SU-DHL-6 (cell line): ENCODE measurements at regions not wholly inside any gene's neighbourhood (a gene's known extent, or its start where the extent isn't known, plus 50 kb on each side); places are given as distances from the start of the nearest gene placed in this dataset.

Source experiments
- H2AFZ ChIP-seq: fragments of 200-600 bp; sonication (generic); 2 replicates; pipeline ENCODE4 v1.6.1; 2014; ENCODE audit warnings: low read depth, mild to moderate bottlenecking, moderate library complexity, mixed read lengths, antibody characterized with exemption, low read length; ENCODE audit not compliant: severe bottlenecking
- H3F3A ChIP-seq: fragments of 200-600 bp; shearing (Covaris generic); 2 replicates; pipeline ENCODE4 v1.6.0; 2016; ENCODE audit warnings: antibody characterized with exemption, mild to moderate bottlenecking; ENCODE audit not compliant: insufficient read depth
- H3K27ac ChIP-seq: fragments of 200-600 bp; sonication (generic); 2 replicates; pipeline ENCODE4 v1.5.1; 2016; ENCODE audit warnings: low read depth, mild to moderate bottlenecking, low read length, moderate library complexity, mixed read lengths
- H3K27me3 ChIP-seq: fragments of 200-600 bp; sonication (generic), shearing (Covaris generic); 2 replicates; pipeline ENCODE4 v1.6.0; 2014; ENCODE audit warnings: mild to moderate bottlenecking, low read length
- H3K36me3 ChIP-seq: fragments of 200-600 bp; sonication (generic); 2 replicates; pipeline ENCODE4 v1.6.1; 2014; ENCODE audit warnings: mild to moderate bottlenecking, low read length, mixed read lengths
- H3K4me2 ChIP-seq: fragments of 300-600, 200-600 bp; shearing (Covaris generic), sonication (generic); 2 replicates; pipeline ENCODE4 v1.6.0; 2014; ENCODE audit warnings: low read length, low read depth, mild to moderate bottlenecking; ENCODE audit not compliant: poor library complexity, severe bottlenecking
- H3K4me3 ChIP-seq: fragments of 200-600 bp; sonication (generic); 2 replicates; pipeline ENCODE4 v1.5.1; 2014; ENCODE audit warnings: antibody characterized with exemption, low read length, mild to moderate bottlenecking, mixed read lengths; ENCODE audit not compliant: insufficient read depth, poor library complexity, severe bottlenecking
- H3K79me2 ChIP-seq: fragments of 200-600 bp; sonication (generic); 2 replicates; pipeline ENCODE4 v1.6.1; 2014; ENCODE audit warnings: mild to moderate bottlenecking, low read length, moderate library complexity; ENCODE audit not compliant: insufficient read depth
- H3K9ac ChIP-seq: fragments of 200-600 bp; sonication (generic); 2 replicates; pipeline ENCODE4 v1.7.0; 2014; ENCODE audit warnings: mild to moderate bottlenecking, low read length
- H3K9me2 ChIP-seq: fragments of 200-600 bp; sonication (generic); replicated peaks from 2 replicates; pipeline ENCODE4 v1.6.1; 2014; ENCODE audit warnings: low read length; ENCODE audit not compliant: insufficient read depth
- H3K9me3 ChIP-seq: fragments of 200-600 bp; sonication (generic); 2 replicates; pipeline ENCODE4 v1.6.1; 2014; ENCODE audit warnings: low read length, mixed read lengths; ENCODE audit not compliant: insufficient read depth
- H4K20me1 ChIP-seq: fragments of 200-600 bp; sonication (generic); 2 replicates; pipeline ENCODE4 v1.6.1; 2014; ENCODE audit warnings: low read depth, mild to moderate bottlenecking, antibody characterized with exemption, low read length, moderate library complexity, mixed read lengths
- CTCF ChIP-seq: fragments of 200-600 bp; sonication (generic); IDR thresholded peaks from one replicate; pipeline ENCODE4 v1.5.1; 2017; ENCODE audit warnings: antibody characterized with exemption, mild to moderate bottlenecking, low read length, moderate library complexity; ENCODE audit not compliant: insufficient read depth, poor library complexity, severe bottlenecking
- EZH2phosphoT487 ChIP-seq: fragments of 200-600 bp; sonication (generic), shearing (Covaris generic); conservative IDR thresholded peaks from 2 replicates; pipeline ENCODE4 v1.6.1; 2018; ENCODE audit warnings: mild to moderate bottlenecking, antibody characterized with exemption, low read length, moderate library complexity, mixed read lengths

DNA sequence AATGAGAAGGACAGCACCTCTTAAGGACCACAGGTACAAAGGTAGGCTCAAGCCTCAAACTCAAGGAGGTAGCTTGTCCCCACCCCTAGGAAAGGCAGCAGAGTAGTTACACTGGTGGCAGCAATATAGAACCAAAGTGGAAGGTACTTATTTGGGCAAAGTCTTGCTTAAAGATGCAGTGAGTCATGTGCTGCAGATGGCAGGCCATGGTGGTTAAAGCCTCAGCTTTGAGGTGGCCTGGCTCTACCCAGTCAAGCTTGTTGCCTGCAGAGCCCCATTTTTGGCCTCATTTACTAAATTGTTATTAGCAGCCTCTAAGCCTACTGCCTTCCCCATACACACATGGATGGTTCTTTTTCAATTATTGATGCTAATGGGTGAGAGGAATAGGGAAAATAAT, 146.0 kb downstream of the ELOVL4 start:
- no peaks in the 10 kb centered on the region for H3K79me2 ChIP-seq
- H3K4me2 ChIP-seq, result no peak overlapping the region
- no peaks in the 10 kb centered on the region for H3K27me3 ChIP-seq
- H3K9ac ChIP-seq, result no peak overlapping the region
- H3K27ac ChIP-seq, result no peak overlapping the region
- H3K4me3 ChIP-seq, result no peak overlapping the region
- no peaks in the 10 kb centered on the region for H4K20me1 ChIP-seq
- no peaks in the 10 kb centered on the region for H3F3A ChIP-seq
- no peak overlapping the region for H2AFZ ChIP-seq
- H3K9me2 ChIP-seq, result no peaks in the 10 kb centered on the region
- H3K36me3 ChIP-seq, result no peaks in the 10 kb centered on the region
- TF ChIP-seq CTCF, result no peak
- no peaks in the 10 kb centered on the region for H3K9me3 ChIP-seq

- Histone ChIP-seq H3K27ac (no peak overlapping the region), H3K79me2 (no peaks in the 10 kb centered on the region), H2AFZ (no peak overlapping the region), H3K9me3 (no peaks in the 10 kb centered on the region), H3K9me2 (0 out of 2 replicates have a peak, but pooled peaks cover 3% of the 10 kb centered on the region), H3K4me2 (no peak overlapping the region), H3K36me3 (no peaks in the 10 kb centered on the region), H4K20me1 (no peaks in the 10 kb centered on the region), H3K27me3 (no peaks in the 10 kb centered on the region), H3K9ac (no peak overlapping the region), H3K4me3 (no peak overlapping the region), H3F3A (no peaks in the 10 kb centered on the region)
- TF ChIP-seq EZH2phosphoT487, result no peak
- TF ChIP-seq CTCF, result no peak
Measured at GRCh38 chr6:79798841-79799240, 148.5 kb downstream of the ELOVL4 start.

- Histone ChIP-seq H3K4me3 (no peak overlapping the region), H3K79me2 (no peaks in the 10 kb centered on the region), H3K9me2 (0 out of 2 replicates have a peak, but pooled peaks cover 3% of the 10 kb centered on the region), H2AFZ (no peak overlapping the region), H3K9me3 (no peaks in the 10 kb centered on the region), H3K27ac (no peak overlapping the region), H4K20me1 (no peaks in the 10 kb centered on the region), H3F3A (no peaks in the 10 kb centered on the region), H3K27me3 (no peaks in the 10 kb centered on the region), H3K9ac (no peak overlapping the region), H3K36me3 (no peaks in the 10 kb centered on the region), H3K4me2 (no peak overlapping the region)
- TF ChIP-seq EZH2phosphoT487 (no peak), CTCF (no peak)
Measured at GRCh38 chr6:79797912-79798311, 149.4 kb downstream of the ELOVL4 start.

GRCh38 chr6:79797163-79797764, 150.1 kb downstream of the ELOVL4 start:
- no peaks in the 10 kb centered on the region for H4K20me1 ChIP-seq
- no peaks in the 10 kb centered on the region for H3K27me3 ChIP-seq
- H3K9me2 ChIP-seq, result 0 out of 2 replicates have a peak, but pooled peaks cover 3% of the 10 kb centered on the region
- TF ChIP-seq EZH2phosphoT487 (no peak), CTCF (no peak)
- H3F3A ChIP-seq, result no peaks in the 10 kb centered on the region
- H3K4me3 ChIP-seq, result no peak overlapping the region
- H3K79me2 ChIP-seq, result no peaks in the 10 kb centered on the region
- H2AFZ ChIP-seq, result no peak overlapping the region
- H3K27ac ChIP-seq, result no peak overlapping the region
- no peaks in the 10 kb centered on the region for H3K36me3 ChIP-seq
- no peaks in the 10 kb centered on the region for H3K9me3 ChIP-seq
- H3K4me2 ChIP-seq, result no peak overlapping the region
- no peak overlapping the region for H3K9ac ChIP-seq
